CD8-positive, alpha-beta memory T cell (primary cell): ENCODE measurements at regions not wholly inside any gene's neighbourhood (a gene's known extent, or its start where the extent isn't known, plus 50 kb on each side); places are given as distances from the start of the nearest gene placed in this dataset.

Experiments used
- CTCF ChIA-PET: fragments of 350-600 bp; sonication (Branson Sonifier 250); formaldehyde crosslinking; loops from one replicate; lab custom pipeline; 2021; ENCODE audit warnings: antibody characterized with exemption; lab: Charles Lee
- POLR2A ChIA-PET: fragments of 350-600 bp; sonication (Branson Sonifier 250); formaldehyde crosslinking; loops from one replicate; lab custom pipeline; 2021; ENCODE audit warnings: antibody characterized with exemption; lab: Charles Lee
- DNase-seq, 5 donors: peaks; one replicate each; pipeline versions ENCODE4 v3.0.0 to v3.0.0-alpha.2; 2020 to 2022; ENCODE audit warnings: mixed read lengths in 1 of 5
- H3K27ac ChIP-seq: one replicate; pipeline ENCODE4 v1.7.0; 2013; ENCODE audit warnings: low read depth, mild to moderate bottlenecking, low read length, moderate library complexity
- H3K27me3 ChIP-seq: 2 replicates; pipeline ENCODE4 v1.7.0; 2013; ENCODE audit warnings: low read length, mild to moderate bottlenecking; ENCODE audit not compliant: insufficient read depth, poor library complexity, severe bottlenecking
- H3K36me3 ChIP-seq: 2 replicates; pipeline ENCODE4 v1.7.0; 2013; ENCODE audit warnings: mild to moderate bottlenecking, low read length, moderate library complexity; ENCODE audit not compliant: insufficient read depth
- H3K4me1 ChIP-seq: 2 replicates; pipeline ENCODE4 v1.7.0; 2013; ENCODE audit warnings: mild to moderate bottlenecking, low read length, moderate library complexity; ENCODE audit not compliant: insufficient read depth
- H3K4me3 ChIP-seq: 2 replicates; pipeline ENCODE4 v1.7.0; 2013; ENCODE audit warnings: mild to moderate bottlenecking, low read length
- H3K9me3 ChIP-seq: 2 replicates; pipeline ENCODE4 v1.7.0; 2013; ENCODE audit warnings: mild to moderate bottlenecking, low read length
- H3K27ac Mint-ChIP-seq, 8 donors: one replicate each; pipeline ENCODE4 v1.8.0; 2020 to 2021; ENCODE audit warnings: mixed read lengths in 8 of 8, mild to moderate bottlenecking in 6 of 8, inconsistent platforms in 3 of 8, moderate library complexity in 3 of 8
- H3K27me3 Mint-ChIP-seq, 2 donors: one replicate each; pipeline ENCODE4 v1.8.0; 2020 to 2021; ENCODE audit warnings: mixed read lengths in 2 of 2, mild to moderate bottlenecking in 1 of 2, moderate library complexity in 1 of 2
- H3K36me3 Mint-ChIP-seq, 3 donors: one replicate each; pipeline ENCODE4 v1.8.0; 2020 to 2021; ENCODE audit warnings: mixed read lengths in 3 of 3, inconsistent platforms in 1 of 3, mild to moderate bottlenecking in 1 of 3
- H3K4me1 Mint-ChIP-seq, 3 donors: one replicate each; pipeline ENCODE4 v1.8.0; 2020 to 2021; ENCODE audit warnings: mixed read lengths in 3 of 3, inconsistent platforms in 1 of 3, mild to moderate bottlenecking in 1 of 3
- H3K4me3 Mint-ChIP-seq, 7 donors: one replicate each; pipeline ENCODE4 v1.8.0; 2020 to 2021; ENCODE audit warnings: mixed read lengths in 7 of 7, mild to moderate bottlenecking in 6 of 7, moderate library complexity in 4 of 7, inconsistent platforms in 2 of 7
- H3K9me3 Mint-ChIP-seq, 5 donors: one replicate each; pipeline ENCODE4 v1.8.0; 2020 to 2022; ENCODE audit warnings: mixed read lengths in 5 of 5, mild to moderate bottlenecking in 3 of 5, moderate library complexity in 2 of 5, inconsistent platforms in 1 of 5

DNA sequence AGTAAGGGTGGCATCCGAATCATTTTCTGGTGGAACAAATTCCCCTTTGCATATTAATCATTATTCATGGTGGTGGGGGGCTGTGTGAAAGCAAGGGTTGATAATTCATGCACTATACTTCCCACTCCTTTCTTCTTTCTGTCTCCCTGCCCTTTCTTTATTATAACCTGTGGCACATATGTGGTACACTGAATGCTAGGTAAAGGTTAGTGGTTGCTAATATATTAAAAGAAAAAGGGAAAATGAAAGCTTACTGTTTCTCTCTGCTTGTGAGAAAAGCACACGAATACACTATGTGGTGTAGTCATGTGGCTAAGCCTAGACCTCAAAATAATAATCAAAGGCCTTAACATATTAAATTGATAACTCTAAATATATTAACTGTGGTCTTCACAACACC lies 178.4 kb upstream of the RPS6KA3 start:
- Mint-ChIP-seq H3K27me3 (peaks cover 0 to 5% of the 10 kb centered on the region in 2 donors), H3K4me1 (peaks cover 45 to 73% (median 61%) of the 10 kb centered on the region in 3 donors), H3K36me3 (no peaks in the 10 kb centered on the region), H3K9me3 (no peaks in the 10 kb centered on the region), H3K27ac (peak overlapping the region in 7 of 8 donors; percentile 17 to 84 (median 49)), H3K4me3 (peak overlapping the region; percentile 15 to 74 (median 45))
- no peak for DNase-seq
- H3K36me3 ChIP-seq: no peaks in the 10 kb centered on the region
- H3K4me1 ChIP-seq: peaks cover 39% of the 10 kb centered on the region
- no peak overlapping the region for H3K4me3 ChIP-seq
- POLR2A ChIA-PET: interaction anchor here (0.8 kb wide), 1 partner anchor 256 kb away, joined by 3 read pairs; no protein-coding TSS in a partner anchor
- CTCF ChIA-PET: interaction anchor here (1.6 kb wide), 1 partner anchor 193 kb away, joined by 4 read pairs; no protein-coding TSS in a partner anchor
- H3K27ac ChIP-seq: no peak overlapping the region
- no peaks in the 10 kb centered on the region for H3K9me3 ChIP-seq
- H3K27me3 ChIP-seq: no peaks in the 10 kb centered on the region

DNA sequence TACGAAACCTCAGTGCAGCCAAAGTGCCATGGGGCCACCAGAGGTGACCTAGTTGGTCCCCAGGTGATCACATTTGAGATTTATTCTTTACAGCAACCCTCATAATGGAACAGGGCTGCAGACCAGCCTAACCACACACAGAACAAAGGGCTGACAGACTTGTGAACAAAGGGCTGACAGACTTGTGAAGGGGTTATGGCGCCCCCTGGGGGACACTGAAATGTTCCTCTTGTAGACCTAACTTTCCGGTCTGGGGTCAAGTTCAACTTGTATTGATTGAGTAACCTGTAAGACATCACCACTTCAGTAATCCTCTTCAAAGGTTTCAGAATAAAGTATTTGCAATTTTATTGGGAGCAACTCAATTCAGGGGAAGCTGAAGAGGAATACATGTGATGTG lies 175.9 kb upstream of the RPS6KA3 start:
- Histone ChIP-seq H3K4me1 (peaks cover 58% of the 10 kb centered on the region), H3K36me3 (no peaks in the 10 kb centered on the region), H3K27me3 (no peaks in the 10 kb centered on the region), H3K9me3 (no peaks in the 10 kb centered on the region), H3K4me3 (no peak overlapping the region), H3K27ac (no peak overlapping the region)
- H3K9me3 Mint-ChIP-seq: no peaks in the 10 kb centered on the region
- H3K27me3 Mint-ChIP-seq: peaks cover 0 to 4% of the 10 kb centered on the region in 2 donors
- peak overlapping the region in 7 of 8 donors; percentile 18 to 75 (median 61) for H3K27ac Mint-ChIP-seq
- peak overlapping the region in 1 of 7 donors; percentile 12 for H3K4me3 Mint-ChIP-seq
- no peaks in the 10 kb centered on the region for H3K36me3 Mint-ChIP-seq
- H3K4me1 Mint-ChIP-seq: peaks cover 49 to 78% (median 66%) of the 10 kb centered on the region in 3 donors
- ChIA-PET POLR2A (no interaction called here), CTCF (interaction anchor here (0.8 kb wide), 1 partner anchor 25 kb away, joined by 4 read pairs; no protein-coding TSS in a partner anchor)
- peak; percentile 72 to 88 (median 76) for DNase-seq

DNA sequence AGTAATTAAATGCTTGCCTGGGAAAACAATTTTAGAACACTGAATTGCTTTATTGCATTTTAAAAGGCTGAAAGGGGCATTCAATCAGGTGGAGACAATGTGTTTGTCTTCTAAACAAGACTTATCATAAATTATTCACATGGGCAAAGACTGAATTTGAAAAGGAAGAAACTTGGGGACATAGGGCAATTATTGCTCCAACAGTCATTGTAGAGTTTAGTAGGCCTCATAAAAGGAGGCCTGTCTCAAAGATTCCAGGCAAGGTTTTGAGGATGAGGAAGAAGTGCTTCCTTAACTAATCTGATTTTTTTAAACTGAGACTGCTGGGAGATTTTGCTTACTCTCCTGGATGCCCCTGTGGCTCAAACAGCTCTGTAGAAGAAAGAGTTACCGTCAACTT lies 174.4 kb upstream of the RPS6KA3 start:
- H3K36me3 Mint-ChIP-seq: no peaks in the 10 kb centered on the region
- Histone ChIP-seq H3K27me3 (no peaks in the 10 kb centered on the region), H3K9me3 (no peaks in the 10 kb centered on the region), H3K4me1 (peaks cover 66% of the 10 kb centered on the region), H3K27ac (no peak overlapping the region), H3K4me3 (no peak overlapping the region), H3K36me3 (no peaks in the 10 kb centered on the region)
- CTCF ChIA-PET: interaction anchor here (0.6 to 1.3 kb wide), 2 partner anchors 185 to 189 kb away, joined by 3 read pairs; no protein-coding TSS in a partner anchor
- no peak for DNase-seq
- H3K27me3 Mint-ChIP-seq: peaks cover 0 to 4% of the 10 kb centered on the region in 2 donors
- peaks cover 57 to 83% (median 80%) of the 10 kb centered on the region in 3 donors for H3K4me1 Mint-ChIP-seq
- H3K27ac Mint-ChIP-seq: no peak overlapping the region
- no peaks in the 10 kb centered on the region for H3K9me3 Mint-ChIP-seq
- peak overlapping the region in 1 of 7 donors; percentile 27 for H3K4me3 Mint-ChIP-seq
- POLR2A ChIA-PET: no interaction called here

DNA sequence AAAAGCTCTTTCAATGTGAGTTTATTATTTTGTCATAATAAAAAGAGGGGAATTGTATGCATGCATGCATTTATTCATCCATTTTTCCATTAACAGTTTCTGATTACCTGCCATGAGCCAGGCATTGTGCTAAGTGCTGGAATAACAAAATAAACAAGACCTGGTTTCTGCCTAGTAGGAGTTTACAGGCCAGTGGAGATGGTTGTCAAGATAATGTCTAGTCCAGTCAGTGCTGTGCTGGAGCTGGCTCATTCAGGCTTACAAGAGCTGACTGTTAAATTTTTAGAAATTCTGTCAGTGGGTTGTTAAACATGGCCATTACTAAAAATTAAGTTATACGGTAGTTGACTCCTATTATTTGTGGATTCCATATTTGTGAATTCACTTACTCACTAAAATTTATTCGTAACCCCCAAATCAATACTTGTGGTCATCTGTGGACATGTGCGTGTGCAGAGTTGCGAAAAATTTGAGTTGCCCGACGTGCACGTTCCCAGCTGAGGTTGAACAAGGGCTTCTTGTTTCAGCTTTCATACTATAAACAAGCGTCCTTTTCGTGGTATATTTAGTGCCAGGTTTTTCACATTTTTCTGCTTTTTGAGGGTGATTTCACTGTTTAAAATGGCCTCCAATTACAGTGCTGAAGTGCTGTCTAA lies 172.3 kb upstream of the RPS6KA3 start:
- Histone ChIP-seq H3K27ac (no peak overlapping the region), H3K36me3 (no peaks in the 10 kb centered on the region), H3K9me3 (no peaks in the 10 kb centered on the region), H3K4me3 (no peak overlapping the region), H3K4me1 (peaks cover 51% of the 10 kb centered on the region), H3K27me3 (no peaks in the 10 kb centered on the region)
- H3K27ac Mint-ChIP-seq: peak overlapping the region in 2 of 8 donors; percentile 4 to 46
- ChIA-PET CTCF (interaction anchor here (2.1 kb wide), 1 partner anchor 186 kb away, joined by 11 read pairs; no protein-coding TSS in a partner anchor), POLR2A (interaction anchor here (0.6 to 1.6 kb wide), 4 partner anchors 168 to 233 kb away, joined by 3 to 5 read pairs (median 4); partner anchors contain the start of gene RPS6KA3)
- DNase-seq: no peak
- H3K36me3 Mint-ChIP-seq: no peaks in the 10 kb centered on the region
- peaks cover 53 to 86% (median 79%) of the 10 kb centered on the region in 3 donors for H3K4me1 Mint-ChIP-seq
- no peak overlapping the region for H3K4me3 Mint-ChIP-seq
- peaks cover 0 to 4% of the 10 kb centered on the region in 2 donors for H3K27me3 Mint-ChIP-seq
- H3K9me3 Mint-ChIP-seq: no peaks in the 10 kb centered on the region

DNA sequence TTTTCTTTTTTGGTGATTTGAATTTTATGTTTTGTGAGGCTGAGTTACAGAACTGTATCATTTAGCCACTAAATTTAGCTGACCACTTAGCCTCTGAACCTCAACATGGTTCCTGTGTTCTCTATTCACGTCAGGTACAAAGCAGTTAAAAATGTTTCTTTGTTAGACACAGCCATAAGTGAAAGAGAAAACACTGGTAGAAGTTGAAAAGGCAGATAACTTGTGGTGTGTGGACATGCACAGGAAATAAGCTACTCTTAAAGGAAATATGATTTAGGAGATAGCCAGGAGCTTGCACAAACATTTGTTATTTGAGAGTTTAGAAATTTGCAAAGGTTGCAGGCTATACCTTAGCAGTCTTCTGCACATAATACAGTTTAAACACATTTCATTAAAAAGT lies 171.0 kb upstream of the RPS6KA3 start:
- H3K9me3 Mint-ChIP-seq: no peaks in the 10 kb centered on the region
- no peaks in the 10 kb centered on the region for H3K27me3 ChIP-seq
- H3K27ac Mint-ChIP-seq: peak overlapping the region; percentile 29 to 92 (median 86)
- H3K36me3 Mint-ChIP-seq: no peaks in the 10 kb centered on the region
- H3K27ac ChIP-seq: no peak overlapping the region
- peaks cover 56 to 93% (median 82%) of the 10 kb centered on the region in 3 donors for H3K4me1 Mint-ChIP-seq
- H3K4me1 ChIP-seq: peaks cover 61% of the 10 kb centered on the region
- H3K4me3 Mint-ChIP-seq: peak overlapping the region; percentile 24 to 69 (median 62)
- no peaks in the 10 kb centered on the region for H3K36me3 ChIP-seq
- no peaks in the 10 kb centered on the region for H3K9me3 ChIP-seq
- peak in 2 of 5 donors; percentile 29 to 31 for DNase-seq
- ChIA-PET CTCF (interaction anchor here (1.0 to 2.1 kb wide), 2 partner anchors 19 to 185 kb away, joined by 3 to 11 read pairs; no protein-coding TSS in a partner anchor), POLR2A (interaction anchor here (0.8 to 1.6 kb wide), 4 partner anchors 15 to 232 kb away, joined by 3 to 7 read pairs (median 4); partner anchors contain the start of gene RPS6KA3)
- H3K27me3 Mint-ChIP-seq: no peaks in the 10 kb centered on the region
- peak overlapping the region; percentile 53 for H3K4me3 ChIP-seq

DNA sequence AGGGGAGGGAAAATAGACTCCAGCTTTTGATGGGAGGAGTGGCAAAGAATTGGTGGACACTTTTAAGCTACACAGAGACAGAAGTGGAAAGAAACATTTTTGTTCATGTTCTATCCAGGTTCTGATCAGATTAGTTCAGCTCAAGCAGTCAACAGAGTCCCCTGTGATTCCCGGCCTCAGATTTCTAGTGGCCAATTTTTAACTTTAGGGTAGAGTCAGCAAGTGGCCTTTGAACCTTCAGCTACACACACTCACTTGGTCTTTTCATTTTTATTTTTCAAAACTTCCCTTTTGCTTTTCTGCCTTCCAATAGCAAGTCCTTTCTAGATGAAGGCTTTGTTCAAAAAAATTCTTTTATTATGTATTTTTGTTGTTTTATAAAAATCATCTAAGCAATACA lies 169.2 kb upstream of the RPS6KA3 start:
- no peaks in the 10 kb centered on the region for H3K36me3 Mint-ChIP-seq
- H3K9me3 Mint-ChIP-seq: no peaks in the 10 kb centered on the region
- Histone ChIP-seq H3K36me3 (no peaks in the 10 kb centered on the region), H3K4me1 (peaks cover 47% of the 10 kb centered on the region), H3K27ac (no peak overlapping the region), H3K4me3 (no peak overlapping the region), H3K9me3 (no peaks in the 10 kb centered on the region), H3K27me3 (no peaks in the 10 kb centered on the region)
- DNase-seq: no peak
- no peaks in the 10 kb centered on the region for H3K27me3 Mint-ChIP-seq
- ChIA-PET CTCF (interaction anchor here (1.3 kb wide), 1 partner anchor 183 kb away, joined by 4 read pairs; no protein-coding TSS in a partner anchor), POLR2A (no interaction called here)
- peak overlapping the region in 4 of 8 donors; percentile 23 to 70 (median 38) for H3K27ac Mint-ChIP-seq
- H3K4me3 Mint-ChIP-seq: no peak overlapping the region
- H3K4me1 Mint-ChIP-seq: peaks cover 40 to 87% (median 72%) of the 10 kb centered on the region in 3 donors

DNA sequence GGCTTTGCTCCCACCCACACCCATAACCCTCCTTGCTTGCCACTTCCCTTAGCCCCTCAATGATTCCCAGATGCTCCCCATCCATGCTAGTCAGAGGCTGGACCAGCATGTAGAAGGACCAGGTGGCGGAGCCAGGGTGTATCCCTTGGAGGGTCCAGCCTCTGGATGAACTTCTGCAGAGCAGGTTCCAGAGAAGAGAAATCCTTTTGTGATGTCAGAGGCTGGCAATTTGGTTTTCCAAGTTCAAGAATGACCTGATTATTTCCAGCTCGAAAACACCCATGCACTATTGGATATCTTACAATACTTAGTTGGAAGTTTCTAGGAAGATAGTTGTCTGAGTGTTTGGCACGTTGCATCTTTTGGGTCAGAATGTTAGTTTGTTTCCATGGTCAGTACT lies 168.3 kb upstream of the RPS6KA3 start:
- no peaks in the 10 kb centered on the region for H3K36me3 Mint-ChIP-seq
- Histone ChIP-seq H3K36me3 (no peaks in the 10 kb centered on the region), H3K27me3 (no peaks in the 10 kb centered on the region), H3K4me1 (peaks cover 37% of the 10 kb centered on the region), H3K4me3 (no peak overlapping the region), H3K27ac (no peak overlapping the region), H3K9me3 (no peaks in the 10 kb centered on the region)
- CTCF ChIA-PET: interaction anchor here (1.0 to 1.1 kb wide), 2 partner anchors 16 to 183 kb away, joined by 3 to 4 read pairs; no protein-coding TSS in a partner anchor
- H3K9me3 Mint-ChIP-seq: no peaks in the 10 kb centered on the region
- H3K27me3 Mint-ChIP-seq: no peaks in the 10 kb centered on the region
- H3K4me1 Mint-ChIP-seq: peaks cover 32 to 78% (median 63%) of the 10 kb centered on the region in 3 donors
- POLR2A ChIA-PET: no interaction called here
- no peak for DNase-seq
- H3K4me3 Mint-ChIP-seq: no peak overlapping the region
- H3K27ac Mint-ChIP-seq: peak overlapping the region in 2 of 8 donors; percentile 70 to 81

DNA sequence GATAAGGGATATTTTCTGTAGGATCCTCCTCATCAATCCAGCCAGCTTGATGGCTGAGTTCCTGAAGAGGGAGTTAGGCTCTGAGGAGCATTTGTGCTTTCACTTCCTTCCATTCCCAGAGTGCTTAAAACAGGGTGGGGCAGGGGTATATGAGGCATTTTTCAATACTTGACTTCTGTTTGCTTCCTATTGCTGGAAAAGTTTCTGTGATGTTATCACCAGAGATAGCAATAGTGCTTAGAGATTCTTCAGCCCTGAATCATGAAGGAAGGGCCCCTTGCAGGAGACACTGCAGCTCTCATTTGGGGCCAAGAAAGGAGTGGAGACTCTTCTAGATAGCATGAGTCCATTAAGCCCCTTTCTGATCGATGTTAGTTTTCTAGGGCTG lies 166.7 kb upstream of the RPS6KA3 start:
- Mint-ChIP-seq H3K9me3 (no peaks in the 10 kb centered on the region), H3K4me3 (peak overlapping the region in 4 of 7 donors; percentile 21 to 55 (median 44)), H3K27ac (peak overlapping the region; percentile 4 to 83 (median 48))

More for the DNA sequence above, 166.7 kb upstream of the RPS6KA3 start:
- no peak overlapping the region for H3K4me3 ChIP-seq
- Mint-ChIP-seq H3K36me3 (no peaks in the 10 kb centered on the region), H3K27me3 (no peaks in the 10 kb centered on the region), H3K4me1 (peaks cover 32 to 67% (median 56%) of the 10 kb centered on the region in 3 donors)
- ChIA-PET CTCF (interaction anchor here (1.6 kb wide), 1 partner anchor 181 kb away, joined by 6 read pairs; no protein-coding TSS in a partner anchor), POLR2A (no interaction called here)
- no peaks in the 10 kb centered on the region for H3K27me3 ChIP-seq
- DNase-seq: no peak
- H3K4me1 ChIP-seq: peaks cover 27% of the 10 kb centered on the region
- H3K36me3 ChIP-seq: no peaks in the 10 kb centered on the region
- H3K27ac ChIP-seq: no peak overlapping the region
- no peaks in the 10 kb centered on the region for H3K9me3 ChIP-seq
